ENCODE measurements at regions not wholly inside any gene's neighbourhood (a gene's known extent, or its start where the extent isn't known, plus 50 kb on each side); places are given as distances from the start of the nearest gene placed in this dataset.

GRCh38 chr11:27239305-27239942, 123.6 kb downstream of the CCDC34 start:
- peaks cover 23% of the 10 kb centered on the region for H3K4me1 ChIP-seq
- WGBS (ENCODE audit: missing lambda C conversion rate), result 76% methylated on average over 7 of the region's 7 CpGs
- no peak for DNase-seq (ENCODE audit: low read depth in 1 of 2, low spot score in 1 of 2)
- CTCF ChIA-PET, result interaction anchor here (0.9 to 2.3 kb wide), 3 partner anchors 55 to 249 kb away, joined by 3 to 13 read pairs (median 3); no protein-coding TSS in a partner anchor
- no peak overlapping the region for H3K4me2 ChIP-seq
- TF ChIP-seq CEBPB (IDR thresholded peaks at IDR 0.05), result no peak
- TF ChIP-seq TFCP2L1 (CRISPR knock-in tag; IDR thresholded peaks at IDR 0.05), result no peak
- no peak for TF ChIP-seq SMC3 (IDR thresholded peaks at IDR 0.05)
- TF ChIP-seq RCOR1 (IDR thresholded peaks at IDR 0.05; ENCODE audit: low read depth, low read length), result no peak
- TF ChIP-seq REST (IDR thresholded peaks at IDR 0.05), result no peak
- no peak for TF ChIP-seq KDM1A (IDR thresholded peaks at IDR 0.05; ENCODE audit: low read depth)
- TF ChIP-seq MAX (IDR thresholded peaks at IDR 0.05), result no peak
- TF ChIP-seq MAFK (IDR thresholded peaks at IDR 0.05; ENCODE audit: partially characterized antibody), result no peak
- TF ChIP-seq HOXA7 (CRISPR knock-in tag; IDR thresholded peaks at IDR 0.05), result no peak
- no peak for TF ChIP-seq JUNB (IDR thresholded peaks at IDR 0.05)
- TF ChIP-seq HES2 (IDR thresholded peaks at IDR 0.05), result no peak
- TF ChIP-seq TP53 (CRISPR knock-in tag; IDR thresholded peaks at IDR 0.05), result no peak
- TF ChIP-seq HMGXB4 (CRISPR knock-in tag; IDR thresholded peaks at IDR 0.05; ENCODE audit: borderline replicate concordance), result no peak
- TF ChIP-seq BHLHE40 (IDR thresholded peaks at IDR 0.05; ENCODE audit: low read depth, low read length), result no peak
- no peak for TF ChIP-seq FOSB (CRISPR knock-in tag; IDR thresholded peaks at IDR 0.05)
- no peak for TF ChIP-seq CBX2 (IDR thresholded peaks at IDR 0.05; ENCODE audit: borderline replicate concordance, low read depth)
- TF ChIP-seq ESRRA (IDR thresholded peaks at IDR 0.05; ENCODE audit: borderline replicate concordance, low read length), result no peak
- TF ChIP-seq GATA3 (IDR thresholded peaks at IDR 0.05; ENCODE audit: borderline replicate concordance), result no peak
- TF ChIP-seq NR3C1 (IDR thresholded peaks at IDR 0.05), result no peak
- no peaks in the 10 kb centered on the region; the same call in 2 of the 3 replicates for H3K9me3 ChIP-seq
- no peak for FAIRE-seq
- H3K4me3 ChIP-seq, result no peak overlapping the region
- no peak for ATAC-seq
- H3K27ac ChIP-seq, result no peak overlapping the region
- POLR2A ChIA-PET, result no interaction called here

GRCh38 chr11:27238811-27239210, 124.2 kb downstream of the CCDC34 start:
- Histone ChIP-seq H3K4me1 (peaks cover 29% of the 10 kb centered on the region), H3K4me2 (no peak overlapping the region), H3K4me3 (no peak overlapping the region), H3K9me3 (no peaks in the 10 kb centered on the region; the same call in 2 of the 3 replicates), H3K27ac (no peak overlapping the region)
- ATAC-seq, result no peak
- ChIA-PET POLR2A (no interaction called here), CTCF (interaction anchor here (0.9 to 1.2 kb wide), 2 partner anchors 59 to 249 kb away, joined by 3 read pairs; no protein-coding TSS in a partner anchor)
- TF ChIP-seq KDM1A (IDR thresholded peaks at IDR 0.05; ENCODE audit: low read depth), result no peak
- no peak for TF ChIP-seq HES2 (IDR thresholded peaks at IDR 0.05)
- TF ChIP-seq HDAC2 (IDR thresholded peaks at IDR 0.05), result no peak
- TF ChIP-seq USF2 (IDR thresholded peaks at IDR 0.05), result no peak
- TF ChIP-seq CEBPB (IDR thresholded peaks at IDR 0.05), result no peak
- no peak for TF ChIP-seq HMGXB4 (CRISPR knock-in tag; IDR thresholded peaks at IDR 0.05; ENCODE audit: borderline replicate concordance)
- no peak for TF ChIP-seq POLR2A (IDR thresholded peaks at IDR 0.05; ENCODE audit: low read length)
- TF ChIP-seq ESRRA (IDR thresholded peaks at IDR 0.05; ENCODE audit: borderline replicate concordance, low read length), result no peak
- no peak for TF ChIP-seq CHD2 (IDR thresholded peaks at IDR 0.05; ENCODE audit: low read length, partially characterized antibody)
- TF ChIP-seq NR3C1 (IDR thresholded peaks at IDR 0.05), result no peak
- DNase-seq (ENCODE audit: low read depth in 1 of 2, low spot score in 1 of 2), result no peak
- FAIRE-seq, result no peak
